Stimulated activated naive CD8-positive, alpha-beta T cell treated with anti-CD3 and anti-CD28 coated beads, Interleukin-15, amount 100 ng/mL, for 72 hours (primary cell): ENCODE measurements at regions not wholly inside any gene's neighbourhood (a gene's known extent, or its start where the extent isn't known, plus 50 kb on each side); places are given as distances from the start of the nearest gene placed in this dataset.

Source experiments
- ATAC-seq: fragments of 150-1000 bp; cut with Tn5 transposase; 2 replicates; pipeline ENCODE4 v1.10.0; 2021; ENCODE audit warnings: mild to moderate bottlenecking, moderate library complexity
- DNase-seq, 2 donors: peaks; one replicate each; pipeline ENCODE4 v3.0.0; 2021 to 2022
- H3K27ac Mint-ChIP-seq, 2 donors: one replicate each; pipeline ENCODE4 v1.8.0; 2022; ENCODE audit warnings: mild to moderate bottlenecking in 2 of 2, mixed read lengths in 2 of 2, moderate library complexity in 2 of 2
- H3K27me3 Mint-ChIP-seq: one replicate; pipeline ENCODE4 v1.8.0; 2022; ENCODE audit warnings: mixed read lengths
- H3K4me1 Mint-ChIP-seq: one replicate; pipeline ENCODE4 v1.8.0; 2022; ENCODE audit warnings: mild to moderate bottlenecking, mixed read lengths
- H3K4me3 Mint-ChIP-seq, 2 donors: one replicate each; pipeline ENCODE4 v1.8.0; 2022; ENCODE audit warnings: mild to moderate bottlenecking in 2 of 2, mixed read lengths in 2 of 2, moderate library complexity in 1 of 2
- H3K9me3 Mint-ChIP-seq, 2 donors: one replicate each; pipeline ENCODE4 v1.8.0; 2022; ENCODE audit warnings: mixed read lengths in 2 of 2

DNA sequence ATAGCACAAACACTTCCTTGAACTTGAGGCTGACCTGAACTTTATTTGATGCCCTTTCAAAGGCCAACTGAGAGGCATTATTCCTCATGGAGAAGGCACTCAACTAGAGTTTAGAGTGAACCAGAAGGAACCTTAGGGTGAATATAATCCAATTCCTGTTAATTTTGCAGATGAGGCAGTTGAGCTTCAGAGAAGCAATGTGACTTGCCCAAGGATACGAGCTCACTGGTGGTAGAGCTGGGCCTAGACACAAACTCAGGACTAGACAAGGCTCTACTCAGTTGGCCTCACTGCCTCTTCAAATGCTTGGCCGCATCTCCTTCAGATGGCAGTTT, 172.7 kb upstream of the ADAMTS9 start:
- no peak overlapping the region for H3K27ac Mint-ChIP-seq
- ATAC-seq (no peak), DNase-seq (no peak)
- peaks cover 0 to 10% of the 10 kb centered on the region in 2 donors for H3K9me3 Mint-ChIP-seq
- H3K4me1 Mint-ChIP-seq, result no peaks in the 10 kb centered on the region
- H3K4me3 Mint-ChIP-seq, result no peak overlapping the region
- no peaks in the 10 kb centered on the region for H3K27me3 Mint-ChIP-seq

DNA sequence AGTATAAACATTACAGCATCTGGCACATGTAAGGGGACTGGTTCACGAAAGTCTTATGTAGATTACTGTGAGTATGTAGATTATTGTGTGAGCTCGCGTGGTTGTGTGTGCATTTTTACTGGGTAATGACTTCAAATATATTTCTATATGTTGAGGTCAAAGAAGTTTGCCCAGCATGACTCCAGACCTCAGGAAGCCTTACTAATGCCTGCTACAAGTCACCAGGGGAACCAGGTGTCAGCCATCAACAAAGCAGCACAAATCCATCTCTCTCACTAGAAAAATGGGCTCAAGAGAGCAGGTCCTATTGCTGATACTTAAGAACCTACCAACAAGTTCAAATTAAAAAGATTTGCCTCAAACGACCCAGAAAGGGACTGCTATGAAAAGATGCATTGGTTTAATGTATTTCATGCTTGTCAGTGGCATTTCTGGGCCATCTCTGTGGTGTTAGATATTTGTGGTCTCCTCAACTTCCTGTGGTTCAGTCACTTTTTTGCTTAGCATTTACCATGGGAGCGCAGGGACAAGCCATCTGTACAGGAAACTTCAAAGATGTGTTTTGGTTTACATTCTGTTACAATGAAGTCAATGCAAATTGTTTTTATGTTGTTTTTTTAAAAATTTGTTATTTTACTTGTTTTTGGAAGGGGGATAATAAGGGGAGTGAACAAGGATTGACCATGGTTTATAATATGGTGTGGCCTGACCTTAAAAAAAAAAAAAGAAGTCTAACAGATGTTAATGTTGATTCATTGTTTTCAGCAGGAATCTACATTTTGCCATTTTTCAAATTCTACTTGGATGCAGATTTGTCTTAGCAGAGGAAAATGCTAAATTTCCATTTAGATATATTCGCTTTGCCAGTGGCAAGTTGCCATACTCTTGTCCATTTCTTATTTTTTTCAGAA, 172.1 kb upstream of the ADAMTS9 start:
- H3K4me1 Mint-ChIP-seq, result no peaks in the 10 kb centered on the region

DNA sequence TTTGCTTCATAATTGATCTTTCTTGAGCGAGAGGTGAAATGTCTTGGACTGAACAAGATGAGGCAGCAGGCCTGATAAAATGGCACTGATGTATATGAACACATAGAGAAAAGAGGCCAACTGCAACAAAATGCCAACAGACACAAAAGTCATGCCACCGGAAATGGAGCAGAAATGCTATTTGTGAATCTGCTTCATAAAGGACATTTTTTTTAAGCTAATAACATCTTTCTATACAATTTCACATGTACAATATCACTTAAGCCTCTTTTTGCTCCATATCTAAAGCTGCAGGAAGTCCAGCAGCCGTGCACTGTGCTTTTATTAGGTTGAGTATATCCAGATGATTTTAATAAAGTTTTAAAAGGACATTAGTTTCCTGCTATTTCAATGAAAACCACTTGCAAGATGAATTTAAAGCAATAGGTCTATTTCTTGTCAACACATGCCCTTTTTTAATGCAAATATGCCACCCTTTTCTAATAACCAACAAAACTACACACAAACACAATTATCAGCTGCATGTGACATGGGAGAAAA, 169.2 kb upstream of the ADAMTS9 start:
- Mint-ChIP-seq H3K4me1 (no peaks in the 10 kb centered on the region), H3K4me3 (no peak overlapping the region), H3K27ac (no peak overlapping the region), H3K9me3 (peaks cover 0 to 4% of the 10 kb centered on the region in 2 donors), H3K27me3 (no peaks in the 10 kb centered on the region)
- no peak for ATAC-seq
- DNase-seq, result no peak

More for the DNA sequence above, 172.1 kb upstream of the ADAMTS9 start:
- DNase-seq, result no peak
- ATAC-seq, result no peak
- Mint-ChIP-seq H3K27me3 (no peaks in the 10 kb centered on the region), H3K9me3 (peaks cover 0 to 10% of the 10 kb centered on the region in 2 donors), H3K27ac (no peak overlapping the region), H3K4me3 (no peak overlapping the region)

DNA sequence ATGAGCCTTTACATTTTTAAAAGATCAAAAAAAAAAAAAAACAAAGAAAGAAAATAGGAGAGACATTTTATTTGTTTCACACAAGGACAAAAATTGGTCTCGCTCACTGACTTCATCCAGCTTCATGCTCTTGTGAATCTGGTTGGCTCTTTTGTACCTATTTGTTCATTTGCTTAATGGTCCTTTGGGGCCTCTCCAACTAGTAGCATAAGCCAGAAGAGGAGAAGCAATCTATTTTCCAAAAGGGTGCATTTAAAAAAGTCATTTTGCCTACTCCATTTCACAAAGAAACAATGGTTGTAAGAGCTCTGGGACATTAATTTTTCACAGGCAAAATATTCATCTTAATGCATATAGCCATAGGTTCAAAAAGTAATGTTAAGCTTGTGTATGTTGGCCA, 168.3 kb upstream of the ADAMTS9 start:
- no peak for ATAC-seq

DNA sequence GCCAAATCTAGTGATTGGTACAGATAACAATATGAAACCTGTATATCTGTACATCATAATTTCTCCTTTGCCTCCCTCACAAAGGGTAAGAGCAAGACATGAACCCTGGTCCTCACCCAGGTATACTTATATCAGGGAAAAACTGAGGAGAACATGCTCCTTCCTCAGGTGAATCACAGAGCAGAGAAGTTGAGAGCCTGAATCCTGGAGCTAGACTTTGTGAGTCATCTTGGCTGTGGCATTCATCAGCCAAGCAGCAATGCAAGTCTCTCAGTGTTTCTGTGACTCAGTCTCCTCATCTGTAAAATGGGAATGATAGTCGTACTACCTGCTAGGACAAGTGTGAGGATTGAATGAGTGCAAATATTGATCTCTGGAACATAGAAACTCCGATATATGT, 165.7 kb upstream of the ADAMTS9 start:
- Mint-ChIP-seq H3K9me3 (no peaks in the 10 kb centered on the region), H3K4me3 (no peak overlapping the region), H3K4me1 (no peaks in the 10 kb centered on the region), H3K27ac (no peak overlapping the region), H3K27me3 (no peaks in the 10 kb centered on the region)
- ATAC-seq, result no peak
- DNase-seq, result no peak

More for the DNA sequence above, 168.3 kb upstream of the ADAMTS9 start:
- H3K9me3 Mint-ChIP-seq, result no peaks in the 10 kb centered on the region
- no peak for DNase-seq
- no peak overlapping the region for H3K4me3 Mint-ChIP-seq
- H3K27ac Mint-ChIP-seq, result no peak overlapping the region
- no peaks in the 10 kb centered on the region for H3K27me3 Mint-ChIP-seq
- no peaks in the 10 kb centered on the region for H3K4me1 Mint-ChIP-seq

DNA sequence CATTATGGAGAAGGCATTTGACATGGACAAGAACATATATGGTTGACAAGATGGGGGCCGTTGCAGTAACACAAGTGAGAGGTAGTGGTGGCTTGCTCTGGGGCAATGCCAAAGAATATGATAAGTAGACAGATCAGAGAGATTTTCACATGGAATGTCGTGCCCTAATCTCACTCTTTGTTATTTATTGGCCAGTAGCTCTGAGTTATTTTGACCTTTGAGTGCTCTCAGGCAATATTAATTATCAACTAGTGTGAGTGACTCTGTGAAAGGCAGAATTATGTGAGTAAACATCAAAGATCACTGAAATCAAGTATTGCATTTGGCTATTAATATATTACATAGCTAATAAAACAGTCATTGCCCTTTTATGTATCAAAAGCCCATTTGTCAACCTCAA, 164.9 kb upstream of the ADAMTS9 start:
- no peak for DNase-seq
- no peak for ATAC-seq
- H3K4me3 Mint-ChIP-seq, result no peak overlapping the region
- no peak overlapping the region for H3K27ac Mint-ChIP-seq
- no peaks in the 10 kb centered on the region for H3K27me3 Mint-ChIP-seq
- H3K9me3 Mint-ChIP-seq, result no peaks in the 10 kb centered on the region
- H3K4me1 Mint-ChIP-seq, result no peaks in the 10 kb centered on the region

DNA sequence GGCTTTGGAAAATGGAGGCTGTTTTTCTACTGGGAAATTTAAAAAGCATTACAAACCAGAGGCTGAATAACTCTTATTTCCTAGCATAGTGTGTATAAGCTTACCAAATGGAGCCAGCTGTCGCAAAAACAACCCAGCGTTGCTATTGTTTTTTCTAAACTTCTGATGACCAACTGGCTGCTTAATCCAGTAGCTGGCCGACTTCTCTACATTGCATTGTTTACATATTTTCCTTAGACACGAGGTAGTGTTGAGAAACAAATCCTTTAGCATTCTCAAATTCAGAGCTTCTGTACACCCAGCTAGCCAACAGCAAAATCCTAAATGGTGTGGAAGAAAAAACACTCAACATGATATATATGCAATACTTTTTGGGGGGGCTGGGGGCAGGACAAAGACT, 161.0 kb upstream of the ADAMTS9 start:
- no peak for ATAC-seq
- Mint-ChIP-seq H3K9me3 (peaks cover 5 to 15% of the 10 kb centered on the region in 2 donors), H3K4me3 (no peak overlapping the region), H3K27ac (no peak overlapping the region), H3K27me3 (no peaks in the 10 kb centered on the region), H3K4me1 (no peaks in the 10 kb centered on the region)
- no peak for DNase-seq

DNA sequence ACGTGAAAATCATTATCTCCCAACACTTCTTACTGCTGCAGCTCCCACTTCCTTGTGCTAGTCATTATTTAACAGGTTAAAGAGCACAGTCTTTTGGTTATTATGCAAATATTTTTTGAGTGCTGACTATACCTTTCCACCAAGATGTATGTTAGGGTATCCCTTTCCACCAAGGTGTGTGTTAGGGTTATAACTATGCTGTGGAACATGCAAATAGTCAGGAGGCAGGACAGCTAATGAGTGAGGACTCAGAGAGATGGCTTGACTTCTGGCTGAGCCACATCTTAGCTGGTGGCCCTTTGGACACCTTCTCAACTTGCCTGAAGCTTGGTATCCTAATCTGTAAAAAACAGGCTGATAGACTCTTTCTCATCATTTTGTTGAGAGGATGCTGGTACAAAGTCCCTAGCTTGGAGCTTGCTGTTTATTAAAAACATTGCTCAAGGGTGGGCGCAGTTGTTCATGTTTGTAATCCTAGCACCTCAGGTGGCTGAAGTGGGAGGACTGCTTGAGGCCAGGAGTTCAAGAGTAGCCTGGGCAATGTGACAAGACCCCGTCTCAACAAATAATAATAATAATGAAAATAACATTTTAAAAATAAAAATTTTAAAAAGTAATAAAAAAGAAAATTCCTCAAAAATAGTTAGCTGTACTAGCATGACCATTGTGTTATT, 160.5 kb upstream of the ADAMTS9 start:
- Mint-ChIP-seq H3K9me3 (peaks cover 5 to 15% of the 10 kb centered on the region in 2 donors), H3K27ac (no peak overlapping the region), H3K4me3 (no peak overlapping the region), H3K27me3 (no peaks in the 10 kb centered on the region), H3K4me1 (no peaks in the 10 kb centered on the region)
- no peak for ATAC-seq
- no peak for DNase-seq

DNA sequence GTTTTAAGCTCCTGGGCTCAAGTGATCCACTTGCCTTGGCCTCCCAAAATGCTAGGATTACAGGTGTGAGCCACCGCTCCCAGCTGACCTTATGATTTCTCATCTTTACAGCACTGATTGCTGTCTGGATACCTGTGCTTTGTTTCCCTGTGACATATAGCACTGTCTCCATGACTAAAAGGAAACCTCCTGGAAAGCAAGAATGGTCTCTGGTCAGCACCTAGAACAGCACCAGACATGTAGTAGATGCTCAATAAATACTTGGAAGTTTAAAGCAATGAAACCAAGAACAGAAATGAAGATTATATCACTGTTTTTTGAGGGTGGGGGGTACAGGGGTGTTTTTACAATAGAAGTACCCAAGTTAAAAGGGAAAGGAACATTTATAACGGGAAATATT, 156.8 kb upstream of the ADAMTS9 start:
- Mint-ChIP-seq H3K4me3 (no peak overlapping the region), H3K4me1 (no peaks in the 10 kb centered on the region), H3K9me3 (peaks cover 5 to 15% of the 10 kb centered on the region in 2 donors), H3K27me3 (no peaks in the 10 kb centered on the region), H3K27ac (no peak overlapping the region)
- no peak for ATAC-seq
- no peak for DNase-seq

DNA sequence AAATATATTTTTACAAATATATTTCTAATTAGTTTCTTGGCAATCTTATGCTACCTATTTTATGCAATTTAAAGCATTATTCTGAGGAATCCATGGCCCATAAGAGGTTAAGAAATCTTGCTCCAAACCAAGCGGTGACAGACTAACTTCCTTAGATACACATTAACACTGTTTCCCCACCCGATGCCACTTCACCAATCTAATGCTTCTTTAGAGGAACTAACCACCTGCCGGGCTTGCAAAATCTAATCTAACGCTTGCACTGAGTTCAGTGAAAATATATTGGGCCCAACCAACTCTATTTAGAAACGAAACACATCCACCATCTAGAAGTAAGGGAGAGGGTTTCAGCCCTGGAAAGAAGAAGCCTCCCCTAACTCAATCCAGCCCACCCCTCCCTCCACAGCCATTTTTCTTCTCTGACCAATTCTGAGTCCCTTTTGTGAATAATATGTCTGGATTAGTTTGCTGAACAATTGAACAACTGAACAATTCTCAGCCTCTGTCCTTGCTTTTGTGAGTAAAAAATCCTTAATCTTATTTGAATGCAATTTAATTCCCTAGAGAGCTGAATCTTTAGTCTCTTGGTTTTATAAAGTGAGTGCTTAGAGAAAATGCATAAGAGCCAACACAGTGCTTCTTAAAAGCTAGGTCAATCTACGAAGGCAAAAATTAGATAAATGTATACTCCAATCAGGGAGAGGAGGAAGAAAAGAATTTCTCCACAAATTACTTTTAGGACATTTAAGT, 150.4 kb upstream of the ADAMTS9 start:
- Mint-ChIP-seq H3K9me3 (peaks cover 4 to 7% of the 10 kb centered on the region in 2 donors), H3K27ac (no peak overlapping the region), H3K4me3 (no peak overlapping the region), H3K27me3 (no peaks in the 10 kb centered on the region), H3K4me1 (no peaks in the 10 kb centered on the region)
- ATAC-seq, result no peak
- no peak for DNase-seq

DNA sequence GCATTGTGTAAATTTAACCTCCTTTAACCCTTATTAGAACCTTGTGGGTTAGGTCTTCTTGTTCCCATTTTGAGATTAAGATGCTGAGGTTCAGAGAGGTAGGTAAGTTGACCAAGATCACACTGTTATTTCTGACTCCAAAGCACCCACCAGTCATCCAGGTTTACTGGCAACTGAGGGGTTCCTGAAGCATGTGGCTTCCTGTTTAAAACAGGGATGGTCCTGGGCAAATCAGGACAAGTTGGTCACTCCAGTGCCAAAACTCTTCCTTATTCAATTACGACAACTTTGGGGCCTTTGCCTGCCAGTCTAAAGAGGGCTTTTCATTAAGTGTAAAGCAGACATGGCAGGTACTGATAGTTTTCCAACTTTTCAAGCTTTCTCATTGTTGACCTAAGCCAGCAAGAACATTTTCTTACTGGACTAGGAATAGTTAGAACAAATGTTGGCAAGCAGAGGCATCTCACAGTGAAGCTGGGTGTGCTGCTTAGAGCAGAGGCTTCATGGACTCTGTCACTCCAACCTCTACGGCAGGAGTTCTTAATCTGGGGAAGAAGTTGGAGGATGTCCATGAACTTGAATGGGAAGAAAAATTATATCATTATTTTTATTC, 149.4 kb upstream of the ADAMTS9 start:
- no peak for DNase-seq
- Mint-ChIP-seq H3K27me3 (no peaks in the 10 kb centered on the region), H3K27ac (no peak overlapping the region), H3K4me1 (no peaks in the 10 kb centered on the region), H3K9me3 (peaks cover 4 to 7% of the 10 kb centered on the region in 2 donors), H3K4me3 (no peak overlapping the region)
- ATAC-seq, result no peak

DNA sequence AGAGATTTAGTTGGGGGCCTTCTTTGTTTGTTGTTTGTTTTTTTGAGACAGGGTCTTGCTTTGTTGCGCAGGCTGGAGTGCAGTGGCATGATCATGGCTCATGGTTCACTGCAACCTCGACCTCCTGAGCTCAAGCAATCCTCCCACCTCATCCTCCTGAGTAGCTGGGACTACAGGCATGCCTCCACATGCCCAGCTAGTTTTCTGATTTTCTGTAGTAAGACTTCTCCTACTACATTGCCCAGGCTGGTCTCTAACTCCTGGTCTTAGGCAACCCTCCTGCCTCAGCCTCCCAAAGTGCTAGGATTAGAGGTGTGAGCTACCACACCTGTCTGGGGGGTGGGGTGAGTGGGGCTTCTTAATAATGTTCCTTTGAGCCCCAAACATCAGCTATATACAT, 148.3 kb upstream of the ADAMTS9 start:
- Mint-ChIP-seq H3K27ac (peak overlapping the region in 1 of 2 donors; percentile 74), H3K4me1 (no peaks in the 10 kb centered on the region), H3K4me3 (no peak overlapping the region), H3K9me3 (peaks cover 4 to 7% of the 10 kb centered on the region in 2 donors), H3K27me3 (no peaks in the 10 kb centered on the region)
- ATAC-seq (no peak), DNase-seq (no peak)

DNA sequence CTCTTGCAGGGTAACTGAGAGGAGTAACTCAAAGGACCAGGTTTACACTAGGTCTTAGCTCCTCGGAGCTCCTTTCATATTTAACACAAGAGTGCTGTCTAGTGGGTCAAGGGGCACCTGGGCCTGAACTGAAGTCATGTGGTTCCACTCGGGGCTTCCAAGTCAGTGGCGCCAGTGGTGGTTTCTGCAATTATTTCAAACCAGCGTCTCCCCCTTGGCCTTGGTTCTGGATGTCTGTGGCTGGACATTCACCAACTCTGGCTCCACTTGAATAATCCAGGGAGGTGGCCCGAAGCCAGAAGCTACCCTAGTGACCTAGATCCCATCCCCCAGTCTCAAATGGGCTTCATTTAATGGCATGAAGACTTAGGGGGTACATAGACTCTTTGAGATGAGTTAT, 144.3 kb upstream of the ADAMTS9 start:
- no peak for DNase-seq
- Mint-ChIP-seq H3K27me3 (no peaks in the 10 kb centered on the region), H3K4me3 (no peak overlapping the region), H3K27ac (no peak overlapping the region), H3K9me3 (peaks cover 4 to 7% of the 10 kb centered on the region in 2 donors), H3K4me1 (no peaks in the 10 kb centered on the region)
- ATAC-seq, result no peak

DNA sequence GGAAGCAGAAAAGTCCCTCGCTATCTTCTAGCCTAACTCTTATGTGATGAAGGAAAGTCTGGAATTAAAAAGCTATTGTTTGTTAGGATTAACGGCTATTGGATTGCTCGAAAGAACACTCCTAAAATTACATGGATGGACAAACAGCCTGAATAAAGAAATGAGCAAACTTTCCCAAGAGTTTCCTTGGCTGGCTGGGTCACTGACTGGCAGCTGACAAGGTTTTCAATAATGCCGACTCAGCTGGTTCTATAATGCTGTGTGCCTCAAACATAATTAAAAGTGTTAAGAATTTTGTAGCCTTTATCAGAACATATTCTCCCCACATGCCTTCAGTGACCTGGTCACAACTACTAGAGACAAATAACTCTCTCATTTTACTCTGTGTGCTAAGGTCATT, 142.9 kb upstream of the ADAMTS9 start:
- no peak for ATAC-seq

DNA sequence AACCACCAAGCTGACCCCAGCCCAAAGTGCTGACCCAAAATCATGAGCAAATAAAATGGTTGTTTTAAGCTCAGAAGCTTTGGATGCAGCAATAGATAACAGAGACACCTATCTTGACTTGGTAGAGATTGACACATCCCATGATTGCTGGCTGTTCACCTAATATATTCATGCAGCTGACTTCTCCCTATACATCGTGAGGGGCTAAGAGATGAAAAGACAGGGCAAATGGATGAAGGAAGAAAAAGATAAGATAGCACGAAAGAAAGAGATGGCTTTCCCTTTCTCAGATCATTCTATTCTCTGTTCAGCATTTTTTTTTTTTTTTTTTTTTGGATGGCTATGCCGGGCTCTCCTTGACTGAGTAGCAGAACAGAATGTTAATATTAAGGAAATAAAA, 141.5 kb upstream of the ADAMTS9 start:
- no peak overlapping the region for H3K4me3 Mint-ChIP-seq
- H3K4me1 Mint-ChIP-seq, result no peaks in the 10 kb centered on the region
- DNase-seq (no peak), ATAC-seq (no peak)
- H3K27ac Mint-ChIP-seq, result no peak overlapping the region
- H3K27me3 Mint-ChIP-seq, result no peaks in the 10 kb centered on the region
- H3K9me3 Mint-ChIP-seq, result peaks cover 0 to 4% of the 10 kb centered on the region in 2 donors

More for the DNA sequence above, 142.9 kb upstream of the ADAMTS9 start:
- no peaks in the 10 kb centered on the region for H3K27me3 Mint-ChIP-seq
- no peak overlapping the region for H3K27ac Mint-ChIP-seq
- no peak for DNase-seq
- H3K9me3 Mint-ChIP-seq, result peaks cover 0 to 4% of the 10 kb centered on the region in 2 donors
- no peaks in the 10 kb centered on the region for H3K4me1 Mint-ChIP-seq
- H3K4me3 Mint-ChIP-seq, result no peak overlapping the region
